Thoracic aorta (tissue), 2 donors: ENCODE measurements at regions not wholly inside any gene's neighbourhood (a gene's known extent, or its start where the extent isn't known, plus 50 kb on each side); places are given as distances from the start of the nearest gene placed in this dataset.

ENCODE experiments used
- ATAC-seq: fragments of 150-250 bp; one replicate; pipeline ENCODE4 v1.8.0; 2017; ENCODE audit warnings: low read depth; ENCODE audit not compliant: insufficient number of reproducible peaks, low FRiP score
- DNase-seq: peaks from one replicate; pipeline ENCODE4 v3.0.0-alpha.2; 2020; ENCODE audit warnings: low spot score
- H3K27ac ChIP-seq, 2 donors: fragments of 200-600 bp; sonication (generic); 1 replicate in 1 of 2; 2 replicates in 1 of 2; pipeline ENCODE4 v1.5.1; 2016; ENCODE audit warnings: mild to moderate bottlenecking in 2 of 2, moderate library complexity in 2 of 2
- H3K27me3 ChIP-seq: fragments of 200-600 bp; sonication (generic); replicated peaks from 2 replicates; pipeline ENCODE4 v1.6.0; 2016; ENCODE audit warnings: mild to moderate bottlenecking; ENCODE audit not compliant: insufficient read depth
- H3K36me3 ChIP-seq: fragments of 200-600 bp; sonication (generic); one replicate; pipeline ENCODE4 v1.5.1; 2016
- H3K4me1 ChIP-seq, 2 donors: fragments of 200-600 bp; sonication (generic); 1 replicate in 1 of 2; 2 replicates in 1 of 2; pipeline versions ENCODE4 v1.5.1 to v1.6.0; 2016; ENCODE audit warnings: low read depth in 2 of 2, mild to moderate bottlenecking in 1 of 2; ENCODE audit not compliant: control insufficient read depth in 1 of 2
- H3K4me3 ChIP-seq: fragments of 200-600 bp; sonication (generic); 2 replicates; pipeline ENCODE4 v1.5.1; 2016; ENCODE audit warnings: mild to moderate bottlenecking
- H3K9me3 ChIP-seq: fragments of 200-600 bp; sonication (generic); 2 replicates; pipeline ENCODE4 v1.5.1; 2016
- TF ChIP-seq, protein P1 (sequence below): fragments of 200-600 bp; sonication (generic); IDR thresholded peaks from one replicate; pipeline ENCODE4 v1.5.1; 2019; ENCODE audit warnings: antibody characterized with exemption

DNA sequence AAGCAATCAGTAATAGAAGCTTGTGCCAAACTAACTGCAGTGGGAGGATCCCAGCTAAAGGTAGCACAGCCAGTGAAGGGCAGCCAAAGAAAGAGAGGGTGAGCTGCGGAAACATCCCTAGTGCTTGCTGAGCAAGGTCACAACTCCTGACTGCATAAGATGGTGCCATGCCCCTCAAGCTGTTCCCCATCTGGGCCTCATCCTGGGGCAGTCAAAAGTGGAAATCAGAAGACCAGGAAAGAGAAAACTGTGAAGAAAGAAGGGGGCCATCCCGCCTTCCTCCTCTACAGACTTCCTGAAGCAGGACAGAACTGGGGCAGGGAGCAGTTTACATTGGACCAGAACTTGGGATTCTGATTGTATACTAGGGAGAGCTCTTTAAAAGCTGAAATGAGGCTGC, 159.2 kb downstream of the TNFSF13B start:
- Histone ChIP-seq H3K4me1 (no peaks in the 10 kb centered on the region), H3K27me3 (no peaks in the 10 kb centered on the region), H3K4me3 (no peak overlapping the region), H3K27ac (no peak overlapping the region), H3K9me3 (no peaks in the 10 kb centered on the region), H3K36me3 (no peaks in the 10 kb centered on the region)
- ATAC-seq, result no peak
- TF ChIP-seq, protein P1, sequence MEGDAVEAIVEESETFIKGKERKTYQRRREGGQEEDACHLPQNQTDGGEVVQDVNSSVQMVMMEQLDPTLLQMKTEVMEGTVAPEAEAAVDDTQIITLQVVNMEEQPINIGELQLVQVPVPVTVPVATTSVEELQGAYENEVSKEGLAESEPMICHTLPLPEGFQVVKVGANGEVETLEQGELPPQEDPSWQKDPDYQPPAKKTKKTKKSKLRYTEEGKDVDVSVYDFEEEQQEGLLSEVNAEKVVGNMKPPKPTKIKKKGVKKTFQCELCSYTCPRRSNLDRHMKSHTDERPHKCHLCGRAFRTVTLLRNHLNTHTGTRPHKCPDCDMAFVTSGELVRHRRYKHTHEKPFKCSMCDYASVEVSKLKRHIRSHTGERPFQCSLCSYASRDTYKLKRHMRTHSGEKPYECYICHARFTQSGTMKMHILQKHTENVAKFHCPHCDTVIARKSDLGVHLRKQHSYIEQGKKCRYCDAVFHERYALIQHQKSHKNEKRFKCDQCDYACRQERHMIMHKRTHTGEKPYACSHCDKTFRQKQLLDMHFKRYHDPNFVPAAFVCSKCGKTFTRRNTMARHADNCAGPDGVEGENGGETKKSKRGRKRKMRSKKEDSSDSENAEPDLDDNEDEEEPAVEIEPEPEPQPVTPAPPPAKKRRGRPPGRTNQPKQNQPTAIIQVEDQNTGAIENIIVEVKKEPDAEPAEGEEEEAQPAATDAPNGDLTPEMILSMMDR, result no peak
- DNase-seq, result no peak

DNA sequence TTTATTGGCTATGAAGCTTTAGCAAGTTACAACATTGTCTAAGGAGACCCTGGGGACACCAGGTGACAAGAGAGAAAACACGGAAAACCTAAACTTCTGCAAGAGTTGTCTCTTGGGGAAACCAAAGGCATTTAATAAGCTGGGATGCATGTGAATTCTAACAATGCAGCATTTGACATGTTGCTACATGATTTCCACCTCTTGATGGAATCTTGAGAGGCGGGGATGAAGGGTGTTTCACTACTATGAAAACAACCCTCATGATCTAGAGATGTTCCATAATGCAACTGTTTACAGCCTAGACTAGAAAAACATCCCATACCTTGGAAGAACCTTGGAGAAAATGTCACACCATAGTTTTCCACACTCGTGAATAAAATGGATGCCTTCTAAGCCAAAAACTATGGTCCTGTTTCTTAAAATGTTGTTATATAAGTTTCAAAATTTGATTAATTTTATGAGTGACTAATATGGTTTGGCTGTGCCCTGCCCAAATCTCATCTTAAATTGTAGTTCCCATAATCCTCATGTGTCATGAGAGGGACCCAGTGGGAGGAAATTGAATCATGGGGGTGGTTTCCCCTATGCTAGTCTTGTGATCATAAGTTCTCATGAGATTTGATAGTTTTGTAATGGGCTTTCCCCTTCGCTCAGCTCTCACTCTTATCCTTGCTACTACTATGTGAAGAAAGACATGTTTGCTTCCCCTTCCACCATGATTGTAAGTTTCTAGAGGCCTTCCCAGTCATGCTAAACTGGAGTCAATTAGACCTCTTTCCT, 164.6 kb downstream of the TNFSF13B start:
- DNase-seq, result no peak
- no peaks in the 10 kb centered on the region for H3K27me3 ChIP-seq
- TF ChIP-seq, protein P1, result no peak
- no peaks in the 10 kb centered on the region for H3K36me3 ChIP-seq
- no peak for ATAC-seq
- H3K27ac ChIP-seq, result no peak overlapping the region
- no peaks in the 10 kb centered on the region for H3K4me1 ChIP-seq
- no peak overlapping the region for H3K4me3 ChIP-seq
- H3K9me3 ChIP-seq, result no peaks in the 10 kb centered on the region

DNA sequence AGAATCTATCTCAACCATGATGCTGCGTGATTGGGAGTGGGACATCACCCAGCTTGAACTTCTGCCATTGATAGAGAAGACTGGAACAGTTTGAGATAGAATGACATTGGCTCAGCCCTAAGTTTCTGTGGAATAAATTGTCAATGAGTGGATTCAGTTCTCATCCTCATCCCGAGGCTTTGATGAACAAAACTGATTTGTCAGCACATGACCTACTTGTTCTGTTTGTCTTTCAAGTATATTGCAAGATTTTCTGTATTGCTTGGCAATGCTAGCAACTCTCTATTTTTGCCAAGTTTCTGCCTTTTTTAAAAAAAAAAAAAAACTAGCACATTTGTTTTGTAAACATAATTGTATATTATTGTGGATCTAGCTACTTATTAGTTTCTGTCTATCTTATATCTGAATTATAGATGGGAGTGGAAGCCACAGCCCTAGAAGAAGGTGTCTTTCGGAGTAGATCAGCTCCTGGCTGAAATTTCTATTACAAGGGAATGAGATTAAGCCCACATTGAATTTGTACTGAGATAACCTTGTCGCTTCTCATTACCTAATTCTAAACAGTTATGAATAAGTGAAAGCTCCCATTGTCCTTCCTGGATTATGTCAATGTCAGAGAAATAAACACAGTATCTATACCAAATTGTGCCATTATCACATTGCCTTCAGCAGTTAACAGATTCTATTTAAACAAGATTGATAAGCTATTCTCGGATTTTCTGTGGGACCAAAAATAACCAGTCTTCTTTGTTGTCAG, 166.1 kb downstream of the TNFSF13B start:
- TF ChIP-seq, protein P1, result no peak
- Histone ChIP-seq H3K27ac (no peak overlapping the region), H3K36me3 (no peaks in the 10 kb centered on the region), H3K4me3 (no peak overlapping the region), H3K9me3 (no peaks in the 10 kb centered on the region), H3K4me1 (no peaks in the 10 kb centered on the region), H3K27me3 (no peaks in the 10 kb centered on the region)
- no peak for ATAC-seq
- DNase-seq, result no peak

DNA sequence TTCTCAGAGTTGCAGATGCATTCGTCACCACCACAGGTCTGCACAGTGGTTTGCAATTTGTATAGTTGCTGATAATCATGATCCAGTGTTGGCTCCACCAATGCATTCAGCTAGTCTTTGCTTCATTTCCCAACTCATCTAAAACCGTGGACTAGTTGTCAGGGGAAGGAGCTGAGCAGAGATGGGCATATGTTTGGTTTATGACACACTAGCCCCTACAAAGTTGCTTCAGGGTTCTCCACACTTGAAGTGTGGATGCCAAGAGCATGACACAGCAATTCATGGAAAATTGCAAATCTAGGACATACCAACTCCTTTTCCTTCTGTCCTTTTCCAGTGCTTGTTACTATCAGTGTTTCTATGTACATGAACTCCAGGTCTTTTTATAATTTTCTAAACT, 168.0 kb downstream of the TNFSF13B start:
- no peaks in the 10 kb centered on the region for H3K9me3 ChIP-seq
- TF ChIP-seq, protein P1, result no peak
- DNase-seq (no peak), ATAC-seq (no peak)
- no peak overlapping the region for H3K27ac ChIP-seq
- no peaks in the 10 kb centered on the region for H3K4me1 ChIP-seq
- H3K27me3 ChIP-seq, result no peaks in the 10 kb centered on the region
- H3K36me3 ChIP-seq, result no peaks in the 10 kb centered on the region
- no peak overlapping the region for H3K4me3 ChIP-seq

DNA sequence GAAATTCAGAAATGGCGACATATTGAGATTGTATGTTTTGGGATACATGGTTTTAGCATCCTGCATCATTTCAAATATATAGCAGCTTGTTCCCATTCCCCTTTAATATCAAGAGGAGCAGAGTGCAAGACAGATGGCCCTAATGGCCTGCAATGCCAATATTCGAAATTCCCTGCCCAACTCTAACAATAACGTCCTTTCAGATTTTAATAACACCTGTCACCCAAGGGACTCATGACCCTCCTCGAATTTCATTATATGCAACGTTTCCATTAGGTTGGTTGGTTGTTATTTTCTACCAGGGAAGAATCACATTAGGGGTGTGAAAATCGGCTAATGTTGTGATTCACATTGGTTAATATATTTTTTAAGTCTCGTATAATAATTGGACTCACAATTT, 170.0 kb downstream of the TNFSF13B start:
- H3K9me3 ChIP-seq, result no peaks in the 10 kb centered on the region
- H3K36me3 ChIP-seq, result no peaks in the 10 kb centered on the region
- no peak for DNase-seq
- no peaks in the 10 kb centered on the region for H3K27me3 ChIP-seq
- H3K4me3 ChIP-seq, result no peak overlapping the region
- TF ChIP-seq, protein P1, result no peak
- no peak for ATAC-seq
- H3K27ac ChIP-seq, result no peak overlapping the region
- H3K4me1 ChIP-seq, result no peaks in the 10 kb centered on the region
